ENCODE measurements at regions not wholly inside any gene's neighbourhood (a gene's known extent, or its start where the extent isn't known, plus 50 kb on each side); places are given as distances from the start of the nearest gene placed in this dataset.
A peak's percentile ranks its signal among the peaks of the same experiment; 100 is the strongest.

DNA sequence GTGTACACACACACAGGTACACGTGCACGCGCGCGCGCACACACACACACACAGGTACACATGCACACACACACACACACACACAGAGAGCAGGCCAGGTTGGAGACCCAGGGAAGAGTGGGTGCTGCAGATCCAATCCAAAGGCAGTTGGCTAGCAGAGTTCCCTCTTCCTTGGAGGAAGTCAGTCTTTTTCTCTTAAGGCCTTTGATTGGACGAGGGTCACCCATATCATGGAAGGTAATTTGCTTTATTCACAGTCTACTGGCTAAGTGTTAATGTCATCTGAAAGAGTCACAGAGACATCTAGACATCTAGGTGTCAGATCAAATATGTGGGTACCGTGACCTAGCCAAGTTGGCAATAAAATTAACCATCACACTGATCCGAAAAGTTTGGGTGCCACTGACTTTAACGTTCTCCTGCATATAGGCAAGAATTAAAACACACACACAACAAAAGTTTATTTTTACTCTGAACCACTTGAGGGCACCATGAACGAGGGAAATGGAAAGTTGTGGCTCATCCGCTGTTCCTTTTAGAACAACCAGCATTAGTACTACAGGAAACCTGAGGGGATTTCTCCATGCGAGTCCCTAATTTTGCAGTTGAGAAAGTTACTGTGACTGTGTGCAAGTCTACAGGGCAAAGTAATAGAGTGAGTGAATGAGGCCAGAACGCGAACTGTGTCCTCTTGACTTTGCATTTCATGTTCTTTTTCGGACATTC lies 66.0 kb upstream of the STOX2 start:
- no peak for TF ChIP-seq CTCF (IDR thresholded peaks at IDR 0.05)
- no peaks in the 10 kb centered on the region for H3K9me3 Mint-ChIP-seq
- DNase-seq, result no peak
- no peak overlapping the region for H3K4me3 Mint-ChIP-seq
- H3K27ac Mint-ChIP-seq, result peak overlapping the region; percentile 21
- H3K36me3 Mint-ChIP-seq (ENCODE audit: low read depth), result no peaks in the 10 kb centered on the region
- H3K4me1 Mint-ChIP-seq, result peaks cover 19% of the 10 kb centered on the region
- H3K27me3 Mint-ChIP-seq (ENCODE audit: low read depth, poor library complexity), result peaks cover 5% of the 10 kb centered on the region

- DNase-seq, result peak; percentile 86
- Mint-ChIP-seq H3K4me3 (no peak overlapping the region), H3K4me1 (peaks cover 19% of the 10 kb centered on the region), H3K9me3 (peaks cover 6% of the 10 kb centered on the region), H3K27me3 (ENCODE audit: low read depth, poor library complexity) (no peaks in the 10 kb centered on the region), H3K36me3 (ENCODE audit: low read depth) (no peaks in the 10 kb centered on the region), H3K27ac (no peak overlapping the region)
- TF ChIP-seq CTCF (IDR thresholded peaks at IDR 0.05), result peak; percentile 86
These were observed 64.8 kb upstream of the STOX2 start for GRCh38 chr4:183840311-183840710.

- no peak overlapping the region for H3K4me3 Mint-ChIP-seq
- DNase-seq, result no peak
- H3K4me1 Mint-ChIP-seq, result peaks cover 19% of the 10 kb centered on the region
- peaks cover 10% of the 10 kb centered on the region for H3K9me3 Mint-ChIP-seq
- no peaks in the 10 kb centered on the region for H3K36me3 Mint-ChIP-seq (ENCODE audit: low read depth)
- H3K27ac Mint-ChIP-seq, result no peak overlapping the region
- no peaks in the 10 kb centered on the region for H3K27me3 Mint-ChIP-seq (ENCODE audit: low read depth, poor library complexity)
- no peak for TF ChIP-seq CTCF (IDR thresholded peaks at IDR 0.05)
These were observed 64.1 kb upstream of the STOX2 start for GRCh38 chr4:183841001-183841400.

DNA sequence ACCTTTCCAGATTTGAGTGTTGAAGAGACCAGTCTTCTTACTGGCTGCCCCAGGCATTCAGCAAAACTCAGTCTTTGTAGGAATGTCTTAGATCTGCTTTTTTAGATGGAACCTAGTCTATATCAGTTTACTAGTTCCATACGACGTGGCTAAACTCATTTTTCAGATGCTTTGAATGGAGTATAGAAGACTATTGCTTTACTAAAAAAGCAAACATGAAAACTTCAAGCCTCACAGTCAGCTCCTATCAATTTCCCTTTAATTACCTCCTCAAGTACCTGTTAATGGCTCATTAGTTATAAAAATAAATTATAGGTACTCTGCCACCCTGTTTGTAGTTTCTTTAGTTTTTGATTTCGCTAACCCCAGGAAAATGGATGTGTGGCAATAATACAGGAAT lies 63.0 kb upstream of the STOX2 start:
- TF ChIP-seq CTCF (IDR thresholded peaks at IDR 0.05), result no peak
- Mint-ChIP-seq H3K36me3 (ENCODE audit: low read depth) (no peaks in the 10 kb centered on the region), H3K4me3 (no peak overlapping the region), H3K27ac (no peak overlapping the region), H3K4me1 (peaks cover 19% of the 10 kb centered on the region), H3K27me3 (ENCODE audit: low read depth, poor library complexity) (no peaks in the 10 kb centered on the region), H3K9me3 (peaks cover 21% of the 10 kb centered on the region)
- no peak for DNase-seq

DNA sequence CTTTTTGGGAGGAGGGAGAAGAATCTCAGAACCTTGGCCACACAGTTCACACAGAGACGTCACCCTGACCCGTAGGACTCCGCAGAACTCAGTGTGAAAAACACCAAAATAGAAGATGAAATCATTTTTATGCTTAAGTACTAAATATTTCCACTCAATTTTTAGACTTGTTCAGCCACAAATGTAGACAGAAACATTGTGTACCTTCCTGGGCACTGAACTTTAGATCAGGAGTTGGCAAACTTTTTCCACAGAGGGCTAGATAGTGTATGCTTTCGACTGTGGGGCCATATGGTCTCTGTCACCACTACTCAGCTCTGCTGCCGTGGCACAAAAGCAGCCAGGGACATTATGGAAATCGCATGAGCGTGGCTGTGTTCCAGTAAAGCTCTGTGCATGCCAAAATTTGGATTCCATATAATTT lies 61.8 kb upstream of the STOX2 start:
- Mint-ChIP-seq H3K9me3 (peaks cover 30% of the 10 kb centered on the region), H3K27me3 (ENCODE audit: low read depth, poor library complexity) (no peaks in the 10 kb centered on the region), H3K36me3 (ENCODE audit: low read depth) (peaks cover 3% of the 10 kb centered on the region), H3K4me1 (peaks cover 19% of the 10 kb centered on the region), H3K27ac (no peak overlapping the region), H3K4me3 (no peak overlapping the region)
- no peak for DNase-seq
- TF ChIP-seq CTCF (IDR thresholded peaks at IDR 0.05), result no peak

- H3K27me3 Mint-ChIP-seq (ENCODE audit: low read depth, poor library complexity), result peaks cover 23% of the 10 kb centered on the region
- peaks cover 4% of the 10 kb centered on the region for H3K4me1 Mint-ChIP-seq
- H3K9me3 Mint-ChIP-seq, result peaks cover 37% of the 10 kb centered on the region
- H3K27ac Mint-ChIP-seq, result no peak overlapping the region
- H3K36me3 Mint-ChIP-seq (ENCODE audit: low read depth), result peaks cover 3% of the 10 kb centered on the region
- no peak overlapping the region for H3K4me3 Mint-ChIP-seq
- TF ChIP-seq CTCF (IDR thresholded peaks at IDR 0.05), result no peak
- no peak for DNase-seq
These were observed 58.2 kb upstream of the STOX2 start for GRCh38 chr4:183846951-183847350.

Data from nephron progenitor cell (in vitro differentiated cells).